Parathyroid adenoma (tissue), 2 donors: ENCODE measurements at regions not wholly inside any gene's neighbourhood (a gene's known extent, or its start where the extent isn't known, plus 50 kb on each side); places are given as distances from the start of the nearest gene placed in this dataset.

Experiments used
- H2AFZ ChIP-seq: fragments of 300-600 bp; sonication (generic); one replicate; pipeline ENCODE4 v1.7.0; 2017; ENCODE audit warnings: antibody characterized with exemption, mild to moderate bottlenecking
- H3K27ac ChIP-seq: fragments of 300-600 bp; sonication (generic); one replicate; pipeline ENCODE4 v1.7.0; 2017
- H3K27me3 ChIP-seq: fragments of 300-600 bp; sonication (generic); one replicate; pipeline ENCODE4 v1.7.0; 2017; ENCODE audit warnings: low read length; ENCODE audit not compliant: control insufficient read depth, insufficient read depth
- H3K36me3 ChIP-seq: fragments of 300-600 bp; sonication (generic); one replicate; pipeline ENCODE4 v1.7.0; 2017; ENCODE audit warnings: low read length; ENCODE audit not compliant: control insufficient read depth, insufficient read depth
- H3K4me1 ChIP-seq: fragments of 300-600 bp; sonication (generic); one replicate; pipeline ENCODE4 v1.7.0; 2017; ENCODE audit warnings: control low read depth
- H3K4me2 ChIP-seq: fragments of 300-600 bp; sonication (generic); one replicate; pipeline ENCODE4 v1.7.0; 2017; ENCODE audit warnings: low read length
- H3K4me3 ChIP-seq: fragments of 300-600 bp; sonication (generic); one replicate; pipeline ENCODE4 v1.7.0; 2017; ENCODE audit warnings: low read depth, low read length
- H3K79me2 ChIP-seq: fragments of 300-600 bp; sonication (generic); one replicate; pipeline ENCODE4 v1.7.0; 2017; ENCODE audit warnings: control low read depth
- H3K9ac ChIP-seq: fragments of 300-600 bp; sonication (generic); one replicate; pipeline ENCODE4 v1.7.0; 2017; ENCODE audit warnings: mild to moderate bottlenecking
- H3K9me3 ChIP-seq: fragments of 300-600 bp; sonication (generic); one replicate; pipeline ENCODE4 v1.7.0; 2017; ENCODE audit warnings: low read length; ENCODE audit not compliant: control insufficient read depth
- CTCF ChIP-seq: fragments of 300-600 bp; sonication (generic); IDR thresholded peaks from one replicate; pipeline ENCODE4 v1.7.0; 2017; ENCODE audit warnings: antibody characterized with exemption, mild to moderate bottlenecking
- donor health status: primary hyperparathyroidism.

GRCh38 chr5:34585601-34586104, 70.5 kb upstream of the RAI14 start:
- H3K36me3 ChIP-seq, result no peaks in the 10 kb centered on the region
- no peak overlapping the region for H3K4me2 ChIP-seq
- H3K79me2 ChIP-seq, result no peaks in the 10 kb centered on the region
- H3K4me1 ChIP-seq, result no peaks in the 10 kb centered on the region
- no peak overlapping the region for H3K9ac ChIP-seq
- H3K27me3 ChIP-seq, result no peaks in the 10 kb centered on the region
- no peak for TF ChIP-seq CTCF
- H3K9me3 ChIP-seq, result no peaks in the 10 kb centered on the region
- no peak overlapping the region for H3K27ac ChIP-seq
- no peak overlapping the region for H2AFZ ChIP-seq
- H3K4me3 ChIP-seq, result no peak overlapping the region

- Histone ChIP-seq H3K4me2 (no peak overlapping the region), H3K27ac (no peak overlapping the region), H2AFZ (no peak overlapping the region), H3K27me3 (no peaks in the 10 kb centered on the region), H3K4me3 (no peak overlapping the region), H3K9me3 (no peaks in the 10 kb centered on the region), H3K4me1 (no peaks in the 10 kb centered on the region), H3K36me3 (no peaks in the 10 kb centered on the region), H3K9ac (no peak overlapping the region), H3K79me2 (no peaks in the 10 kb centered on the region)
- TF ChIP-seq CTCF, result no peak
Measured at GRCh38 chr5:34586117-34586885, 69.8 kb upstream of the RAI14 start.

- no peak overlapping the region for H3K4me2 ChIP-seq
- no peak overlapping the region for H2AFZ ChIP-seq
- H3K27ac ChIP-seq, result no peak overlapping the region
- no peaks in the 10 kb centered on the region for H3K27me3 ChIP-seq
- no peaks in the 10 kb centered on the region for H3K4me1 ChIP-seq
- H3K9ac ChIP-seq, result no peak overlapping the region
- TF ChIP-seq CTCF, result no peak
- no peaks in the 10 kb centered on the region for H3K9me3 ChIP-seq
- H3K4me3 ChIP-seq, result no peak overlapping the region
- no peaks in the 10 kb centered on the region for H3K79me2 ChIP-seq
- no peaks in the 10 kb centered on the region for H3K36me3 ChIP-seq
Measured at GRCh38 chr5:34587355-34588241, 68.5 kb upstream of the RAI14 start.

GRCh38 chr5:34589832-34590231, 66.3 kb upstream of the RAI14 start:
- no peaks in the 10 kb centered on the region for H3K79me2 ChIP-seq
- H3K27me3 ChIP-seq, result no peaks in the 10 kb centered on the region
- no peak overlapping the region for H3K4me2 ChIP-seq
- H3K4me3 ChIP-seq, result no peak overlapping the region
- no peaks in the 10 kb centered on the region for H3K9me3 ChIP-seq
- H2AFZ ChIP-seq, result no peak overlapping the region
- H3K27ac ChIP-seq, result no peak overlapping the region
- H3K36me3 ChIP-seq, result no peaks in the 10 kb centered on the region
- H3K9ac ChIP-seq, result no peak overlapping the region
- TF ChIP-seq CTCF, result no peak
- H3K4me1 ChIP-seq, result no peaks in the 10 kb centered on the region
